ENCODE measurements at regions not wholly inside any gene's neighbourhood (a gene's known extent, or its start where the extent isn't known, plus 50 kb on each side); places are given as distances from the start of the nearest gene placed in this dataset.

DNA sequence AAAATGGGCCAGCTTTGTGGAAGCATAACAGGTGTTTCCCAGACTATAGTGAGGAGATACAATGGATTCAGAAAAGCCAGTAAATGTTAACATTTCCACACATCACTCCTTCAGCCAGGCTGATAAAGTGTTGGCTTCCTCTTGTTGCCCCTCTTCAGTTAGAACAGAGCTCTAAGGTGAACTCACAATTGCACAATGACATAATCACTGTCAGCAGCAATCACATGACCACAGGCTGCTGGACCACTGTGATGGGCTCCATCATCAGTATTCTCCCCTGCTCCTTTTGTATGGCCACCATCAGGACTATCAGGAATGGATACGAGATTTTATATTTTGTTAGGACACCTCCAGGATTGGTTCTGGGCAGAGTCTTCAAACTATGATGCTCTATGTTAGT, 849.4 kb upstream of the GHITM start:
- Histone ChIP-seq H3K4me1 (no peaks in the 10 kb centered on the region), H3K36me3 (no peaks in the 10 kb centered on the region), H3K27ac (no peak overlapping the region), H3K4me3 (no peak overlapping the region), H3K9me3 (peaks cover 0 to 9% of the 10 kb centered on the region in 2 donors), H3K27me3 (no peaks in the 10 kb centered on the region)
- TF ChIP-seq, protein P1, sequence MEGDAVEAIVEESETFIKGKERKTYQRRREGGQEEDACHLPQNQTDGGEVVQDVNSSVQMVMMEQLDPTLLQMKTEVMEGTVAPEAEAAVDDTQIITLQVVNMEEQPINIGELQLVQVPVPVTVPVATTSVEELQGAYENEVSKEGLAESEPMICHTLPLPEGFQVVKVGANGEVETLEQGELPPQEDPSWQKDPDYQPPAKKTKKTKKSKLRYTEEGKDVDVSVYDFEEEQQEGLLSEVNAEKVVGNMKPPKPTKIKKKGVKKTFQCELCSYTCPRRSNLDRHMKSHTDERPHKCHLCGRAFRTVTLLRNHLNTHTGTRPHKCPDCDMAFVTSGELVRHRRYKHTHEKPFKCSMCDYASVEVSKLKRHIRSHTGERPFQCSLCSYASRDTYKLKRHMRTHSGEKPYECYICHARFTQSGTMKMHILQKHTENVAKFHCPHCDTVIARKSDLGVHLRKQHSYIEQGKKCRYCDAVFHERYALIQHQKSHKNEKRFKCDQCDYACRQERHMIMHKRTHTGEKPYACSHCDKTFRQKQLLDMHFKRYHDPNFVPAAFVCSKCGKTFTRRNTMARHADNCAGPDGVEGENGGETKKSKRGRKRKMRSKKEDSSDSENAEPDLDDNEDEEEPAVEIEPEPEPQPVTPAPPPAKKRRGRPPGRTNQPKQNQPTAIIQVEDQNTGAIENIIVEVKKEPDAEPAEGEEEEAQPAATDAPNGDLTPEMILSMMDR (IDR thresholded peaks at IDR 0.05): no peak
- DNase-seq (ENCODE audit: low spot score): no peak

DNA sequence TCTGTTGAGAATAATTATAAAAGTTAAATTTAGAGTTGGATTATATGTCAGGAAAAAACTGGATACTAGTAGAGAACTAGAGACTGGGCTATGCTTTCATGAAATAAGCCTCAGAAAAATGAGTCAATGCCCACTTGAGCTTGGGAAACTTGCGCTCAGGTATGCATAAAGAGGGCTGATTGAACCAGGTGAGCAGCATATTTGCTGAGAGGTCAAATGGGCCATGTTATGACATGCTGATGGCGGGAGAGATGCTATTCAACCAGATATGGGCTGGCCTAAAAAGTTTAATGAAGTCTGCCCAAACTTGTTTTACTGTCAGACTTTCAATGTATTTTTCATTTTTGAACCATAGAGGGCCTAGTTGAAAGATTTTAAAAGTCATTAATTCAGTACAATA, 837.6 kb upstream of the GHITM start:
- DNase-seq (ENCODE audit: low spot score): no peak
- no peaks in the 10 kb centered on the region for H3K27me3 ChIP-seq
- no peak overlapping the region for H3K4me3 ChIP-seq
- no peak overlapping the region for H3K27ac ChIP-seq
- no peaks in the 10 kb centered on the region for H3K4me1 ChIP-seq
- no peaks in the 10 kb centered on the region for H3K9me3 ChIP-seq
- TF ChIP-seq, protein P1 (IDR thresholded peaks at IDR 0.05): no peak
- no peaks in the 10 kb centered on the region for H3K36me3 ChIP-seq

DNA sequence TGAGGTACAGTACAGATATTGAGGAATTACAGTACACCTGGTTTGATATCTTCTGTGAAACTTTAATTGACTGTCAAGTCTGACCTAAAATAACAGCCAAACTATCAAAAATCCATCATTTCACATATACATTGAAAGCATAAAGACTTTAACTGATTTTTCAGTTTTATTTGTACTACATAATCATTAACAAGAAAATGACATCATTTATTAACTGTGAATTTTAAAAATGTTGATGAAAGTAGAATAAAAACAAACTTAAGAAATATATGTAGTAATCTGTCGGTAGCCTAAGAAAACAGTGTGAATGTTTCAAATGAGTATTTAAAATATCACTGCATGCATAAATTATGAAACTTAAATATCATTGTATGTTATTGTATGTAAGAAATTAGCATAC, 836.7 kb upstream of the GHITM start:
- H3K9me3 ChIP-seq: no peaks in the 10 kb centered on the region

DNA sequence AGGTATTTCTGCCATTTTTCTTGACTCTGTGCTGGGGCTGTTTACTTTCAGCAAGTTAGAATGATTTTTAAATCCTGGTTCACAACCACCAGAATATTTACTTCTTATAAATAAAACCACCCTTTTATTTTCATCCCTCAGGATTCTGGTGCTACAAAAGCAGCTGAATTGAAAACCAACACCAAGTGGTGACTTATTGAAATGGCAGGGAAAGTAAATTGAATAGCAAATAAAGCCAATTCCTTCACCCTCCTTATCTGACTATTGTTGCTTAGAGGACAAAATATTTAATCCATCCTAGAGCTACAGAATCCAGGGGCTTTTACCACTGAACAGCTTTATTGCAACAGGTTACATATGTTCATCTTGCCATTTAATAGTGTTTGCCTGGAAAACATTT, 828.6 kb upstream of the GHITM start:
- DNase-seq (ENCODE audit: low spot score): no peak
- TF ChIP-seq, protein P1 (IDR thresholded peaks at IDR 0.05): no peak
- Histone ChIP-seq H3K4me1 (no peaks in the 10 kb centered on the region), H3K9me3 (no peaks in the 10 kb centered on the region), H3K36me3 (no peaks in the 10 kb centered on the region), H3K27ac (no peak overlapping the region), H3K4me3 (no peak overlapping the region), H3K27me3 (no peaks in the 10 kb centered on the region)

More for the DNA sequence above, 836.7 kb upstream of the GHITM start:
- H3K4me3 ChIP-seq: no peak overlapping the region
- H3K36me3 ChIP-seq: no peaks in the 10 kb centered on the region
- TF ChIP-seq, protein P1 (IDR thresholded peaks at IDR 0.05): no peak
- no peaks in the 10 kb centered on the region for H3K4me1 ChIP-seq
- no peaks in the 10 kb centered on the region for H3K27me3 ChIP-seq
- H3K27ac ChIP-seq: no peak overlapping the region
- no peak for DNase-seq (ENCODE audit: low spot score)

DNA sequence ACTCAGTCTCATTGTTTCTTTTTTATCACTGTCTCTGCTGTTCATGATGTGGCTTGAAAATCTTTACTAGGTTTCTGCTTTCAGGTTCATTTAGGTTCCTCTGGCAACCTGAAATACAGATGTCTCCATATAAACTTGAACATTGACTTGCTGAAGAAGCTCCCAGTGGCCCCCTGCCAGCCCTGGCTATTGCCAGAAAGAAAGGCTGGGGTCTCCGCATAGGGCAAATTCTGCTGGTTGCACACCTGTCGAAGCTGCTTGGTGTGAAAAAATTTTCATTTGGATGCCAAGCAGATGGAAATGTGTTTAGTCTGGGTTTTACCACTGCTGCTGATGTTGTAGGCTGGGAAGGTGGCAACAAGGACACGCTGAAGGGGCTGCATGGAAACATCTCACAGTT, 826.7 kb upstream of the GHITM start:
- Histone ChIP-seq H3K36me3 (no peaks in the 10 kb centered on the region), H3K9me3 (no peaks in the 10 kb centered on the region), H3K27me3 (no peaks in the 10 kb centered on the region), H3K4me1 (no peaks in the 10 kb centered on the region), H3K4me3 (no peak overlapping the region), H3K27ac (no peak overlapping the region)
- TF ChIP-seq, protein P1 (IDR thresholded peaks at IDR 0.05): no peak
- no peak for DNase-seq (ENCODE audit: low spot score)

DNA sequence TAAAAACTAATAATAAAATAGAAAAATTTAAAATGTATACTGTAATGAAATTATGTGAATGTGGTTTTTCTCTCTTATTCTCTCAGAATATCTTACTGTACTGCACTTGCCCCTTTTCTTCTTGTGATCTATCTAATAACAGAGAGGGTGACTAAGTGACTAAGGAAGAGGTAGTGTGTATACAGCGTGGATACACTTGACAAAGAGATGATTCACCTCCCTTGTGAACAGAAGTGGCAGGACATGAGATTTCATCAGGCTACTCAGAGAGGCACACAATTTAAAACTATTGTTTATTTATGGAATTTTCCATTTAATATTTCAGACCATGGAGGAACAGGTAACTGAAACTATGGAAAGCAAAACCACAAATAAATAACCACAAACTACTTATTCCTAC, 806.6 kb upstream of the GHITM start:
- no peaks in the 10 kb centered on the region for H3K36me3 ChIP-seq
- TF ChIP-seq, protein P1 (IDR thresholded peaks at IDR 0.05): no peak
- H3K27ac ChIP-seq: no peak overlapping the region
- no peak overlapping the region for H3K4me3 ChIP-seq
- no peaks in the 10 kb centered on the region for H3K4me1 ChIP-seq
- no peak for DNase-seq (ENCODE audit: low spot score)
- H3K9me3 ChIP-seq: no peaks in the 10 kb centered on the region
- H3K27me3 ChIP-seq: no peaks in the 10 kb centered on the region
